ENCODE measurements at regions not wholly inside any gene's neighbourhood (a gene's known extent, or its start where the extent isn't known, plus 50 kb on each side); places are given as distances from the start of the nearest gene placed in this dataset.

DNA sequence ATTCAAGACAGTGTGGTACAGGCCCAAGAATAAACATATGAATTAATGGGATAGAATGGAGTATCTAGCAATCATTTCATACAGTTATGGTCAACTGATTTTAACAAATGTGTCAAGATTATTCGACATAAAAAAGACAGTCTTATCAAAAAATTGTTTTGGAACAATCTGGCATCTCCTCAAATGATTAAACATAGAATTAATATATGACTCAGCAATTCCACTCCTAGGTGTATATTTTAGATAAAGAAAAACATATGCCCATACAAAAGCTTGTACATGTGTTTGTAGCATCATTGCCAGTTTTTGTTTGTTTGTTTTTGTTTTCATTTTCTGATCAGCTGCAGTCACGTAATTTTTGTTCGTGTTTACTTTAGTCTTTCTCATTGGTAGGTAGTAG is 1188.3 kb downstream of the BRINP3 start:
- POLR2A ChIA-PET: no interaction called here
- BruUV-seq (replicated peaks): no TSS peak
- CTCF ChIA-PET (ENCODE audit: unreplicated experiment): no interaction called here
- Histone ChIP-seq H3K4me1 (ENCODE audit: insufficient read depth, low read length, poor library complexity, severe bottlenecking) (no peaks in the 10 kb centered on the region), H3K9me3 (ENCODE audit: low read length) (no peaks in the 10 kb centered on the region), H3K79me2 (ENCODE audit: insufficient read depth, low read depth, low read length) (no peaks in the 10 kb centered on the region), H3K4me3 (ENCODE audit: low read depth, low read length, poor library complexity, severe bottlenecking) (no peak overlapping the region), H3K4me2 (ENCODE audit: low read length) (no peak overlapping the region), H4K20me1 (ENCODE audit: insufficient read depth, low read length) (no peaks in the 10 kb centered on the region), H2AFZ (ENCODE audit: low read length) (no peak overlapping the region), H3K36me3 (ENCODE audit: insufficient read depth, low read length) (no peaks in the 10 kb centered on the region), H3K9me2 (ENCODE audit: insufficient read depth, low read length) (no peaks in the 10 kb centered on the region), H3K27ac (ENCODE audit: low read depth, low read length, poor library complexity, severe bottlenecking) (no peak overlapping the region)
- no peak for DNase-seq (ENCODE audit: low spot score)
- intact Hi-C loops (cut with micrococcal nuclease; ENCODE audit: unreplicated experiment): no loop called here
- TF ChIP-seq, protein P1, sequence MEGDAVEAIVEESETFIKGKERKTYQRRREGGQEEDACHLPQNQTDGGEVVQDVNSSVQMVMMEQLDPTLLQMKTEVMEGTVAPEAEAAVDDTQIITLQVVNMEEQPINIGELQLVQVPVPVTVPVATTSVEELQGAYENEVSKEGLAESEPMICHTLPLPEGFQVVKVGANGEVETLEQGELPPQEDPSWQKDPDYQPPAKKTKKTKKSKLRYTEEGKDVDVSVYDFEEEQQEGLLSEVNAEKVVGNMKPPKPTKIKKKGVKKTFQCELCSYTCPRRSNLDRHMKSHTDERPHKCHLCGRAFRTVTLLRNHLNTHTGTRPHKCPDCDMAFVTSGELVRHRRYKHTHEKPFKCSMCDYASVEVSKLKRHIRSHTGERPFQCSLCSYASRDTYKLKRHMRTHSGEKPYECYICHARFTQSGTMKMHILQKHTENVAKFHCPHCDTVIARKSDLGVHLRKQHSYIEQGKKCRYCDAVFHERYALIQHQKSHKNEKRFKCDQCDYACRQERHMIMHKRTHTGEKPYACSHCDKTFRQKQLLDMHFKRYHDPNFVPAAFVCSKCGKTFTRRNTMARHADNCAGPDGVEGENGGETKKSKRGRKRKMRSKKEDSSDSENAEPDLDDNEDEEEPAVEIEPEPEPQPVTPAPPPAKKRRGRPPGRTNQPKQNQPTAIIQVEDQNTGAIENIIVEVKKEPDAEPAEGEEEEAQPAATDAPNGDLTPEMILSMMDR (conservative IDR thresholded peaks at IDR 0.05; ENCODE audit: low read length): no peak
- TF ChIP-seq EZH2phosphoT487 (IDR thresholded peaks at IDR 0.05; ENCODE audit: borderline replicate concordance, low read depth, low read length): no peak

DNA sequence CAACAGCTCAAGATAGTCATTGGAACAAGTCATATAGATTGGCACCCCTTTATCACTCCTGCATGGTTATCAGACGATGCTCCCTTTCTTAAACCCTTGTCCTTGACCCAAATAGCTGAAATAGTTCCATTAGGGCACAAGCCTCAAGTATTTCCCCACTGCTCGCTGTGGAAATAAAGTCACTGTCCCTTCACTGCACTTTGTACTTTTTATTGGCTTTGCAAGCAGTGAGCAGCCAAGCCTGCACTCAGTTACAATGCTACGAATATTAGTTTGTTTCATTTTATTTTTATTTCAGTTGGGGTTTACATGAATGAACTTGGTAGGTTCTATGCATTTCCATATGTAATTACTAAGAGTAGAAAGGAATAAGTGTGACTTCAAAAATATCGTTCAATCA is 1176.4 kb downstream of the BRINP3 start:
- no peaks in the 10 kb centered on the region for H3K36me3 ChIP-seq (ENCODE audit: insufficient read depth, low read length)
- H3K79me2 ChIP-seq (ENCODE audit: insufficient read depth, low read depth, low read length): no peaks in the 10 kb centered on the region
- H3K4me1 ChIP-seq (ENCODE audit: insufficient read depth, low read length, poor library complexity, severe bottlenecking): no peaks in the 10 kb centered on the region
- intact Hi-C loops (cut with micrococcal nuclease; ENCODE audit: unreplicated experiment): no loop called here
- no peaks in the 10 kb centered on the region for H4K20me1 ChIP-seq (ENCODE audit: insufficient read depth, low read length)
- TF ChIP-seq, protein P1 (conservative IDR thresholded peaks at IDR 0.05; ENCODE audit: low read length): no peak
- no peak for TF ChIP-seq EZH2phosphoT487 (IDR thresholded peaks at IDR 0.05; ENCODE audit: borderline replicate concordance, low read depth, low read length)
- H3K27ac ChIP-seq (ENCODE audit: low read depth, low read length, poor library complexity, severe bottlenecking): no peak overlapping the region
- DNase-seq (ENCODE audit: low spot score): no peak
- H3K9me2 ChIP-seq (ENCODE audit: insufficient read depth, low read length): no peaks in the 10 kb centered on the region
- CTCF ChIA-PET (ENCODE audit: unreplicated experiment): no interaction called here
- H3K4me3 ChIP-seq (ENCODE audit: low read depth, low read length, poor library complexity, severe bottlenecking): no peak overlapping the region
- POLR2A ChIA-PET: no interaction called here
- H3K9me3 ChIP-seq (ENCODE audit: low read length): no peaks in the 10 kb centered on the region
- no peak overlapping the region for H2AFZ ChIP-seq (ENCODE audit: low read length)
- no TSS peak for BruUV-seq (replicated peaks)
- no peak overlapping the region for H3K4me2 ChIP-seq (ENCODE audit: low read length)

DNA sequence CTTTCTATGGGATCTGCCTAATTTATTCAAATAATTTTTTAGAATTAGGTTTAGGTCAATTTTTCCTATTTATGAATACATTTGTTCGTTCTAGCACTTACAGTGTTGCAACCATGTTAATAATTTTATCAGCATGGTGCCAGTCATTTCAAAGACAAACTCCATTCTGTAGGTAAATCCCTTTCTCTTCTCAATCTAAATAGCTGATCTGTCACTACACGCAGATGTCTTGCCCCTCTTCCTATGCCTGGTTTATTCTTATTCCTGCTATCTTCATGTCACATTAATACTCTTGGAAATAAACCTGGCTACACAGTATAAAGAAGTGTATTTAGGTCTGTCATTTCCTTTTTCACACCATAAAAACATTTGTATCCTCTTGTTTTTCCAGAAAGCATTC is 1172.4 kb downstream of the BRINP3 start:
- intact Hi-C loops (cut with micrococcal nuclease; ENCODE audit: unreplicated experiment): no loop called here
- Histone ChIP-seq H3K4me3 (ENCODE audit: low read depth, low read length, poor library complexity, severe bottlenecking) (no peak overlapping the region), H2AFZ (ENCODE audit: low read length) (no peak overlapping the region), H3K36me3 (ENCODE audit: insufficient read depth, low read length) (no peaks in the 10 kb centered on the region), H3K4me1 (ENCODE audit: insufficient read depth, low read length, poor library complexity, severe bottlenecking) (no peaks in the 10 kb centered on the region), H3K4me2 (ENCODE audit: low read length) (no peak overlapping the region), H3K9me3 (ENCODE audit: low read length) (no peaks in the 10 kb centered on the region), H3K79me2 (ENCODE audit: insufficient read depth, low read depth, low read length) (no peaks in the 10 kb centered on the region), H3K27ac (ENCODE audit: low read depth, low read length, poor library complexity, severe bottlenecking) (no peak overlapping the region), H4K20me1 (ENCODE audit: insufficient read depth, low read length) (no peaks in the 10 kb centered on the region), H3K9me2 (ENCODE audit: insufficient read depth, low read length) (no peaks in the 10 kb centered on the region)
- no peak for DNase-seq (ENCODE audit: low spot score)
- ChIA-PET POLR2A (no interaction called here), CTCF (ENCODE audit: unreplicated experiment) (no interaction called here)
- no TSS peak for BruUV-seq (replicated peaks)
- TF ChIP-seq EZH2phosphoT487 (IDR thresholded peaks at IDR 0.05; ENCODE audit: borderline replicate concordance, low read depth, low read length): no peak
- TF ChIP-seq, protein P1 (conservative IDR thresholded peaks at IDR 0.05; ENCODE audit: low read length): no peak

Data from OCI-LY7 (cell line).